GM19238 (cell line): ENCODE measurements at regions not wholly inside any gene's neighbourhood (a gene's known extent, or its start where the extent isn't known, plus 50 kb on each side); places are given as distances from the start of the nearest gene placed in this dataset.
"Not testable (repeated sequence)": the region's sequence is repeated elsewhere in the genome, so short reads cannot be mapped to it uniquely, and the experiment has no call there.

Experiments used
- DNase-seq: peaks from one replicate; pipeline ENCODE4 v3.0.0; 2011; ENCODE audit warnings: low spot score; ENCODE audit not compliant: insufficient read length

GRCh38 chr21:28034334-28034733, 958.3 kb downstream of the LTN1 start:
- not testable (repeated sequence) for DNase-seq

GRCh38 chr21:28032652-28033051, 960.0 kb downstream of the LTN1 start:
- DNase-seq = not testable (repeated sequence)

- DNase-seq = not testable (repeated sequence)
Measured at GRCh38 chr21:28031066-28031465, 961.6 kb downstream of the LTN1 start.

GRCh38 chr21:28025111-28025510, 967.6 kb downstream of the LTN1 start:
- no peak for DNase-seq

- DNase-seq = no peak
Measured at GRCh38 chr21:28018741-28019669, 973.7 kb downstream of the LTN1 start.

GRCh38 chr21:28018213-28018612, 974.5 kb downstream of the LTN1 start:
- DNase-seq = no peak

DNA sequence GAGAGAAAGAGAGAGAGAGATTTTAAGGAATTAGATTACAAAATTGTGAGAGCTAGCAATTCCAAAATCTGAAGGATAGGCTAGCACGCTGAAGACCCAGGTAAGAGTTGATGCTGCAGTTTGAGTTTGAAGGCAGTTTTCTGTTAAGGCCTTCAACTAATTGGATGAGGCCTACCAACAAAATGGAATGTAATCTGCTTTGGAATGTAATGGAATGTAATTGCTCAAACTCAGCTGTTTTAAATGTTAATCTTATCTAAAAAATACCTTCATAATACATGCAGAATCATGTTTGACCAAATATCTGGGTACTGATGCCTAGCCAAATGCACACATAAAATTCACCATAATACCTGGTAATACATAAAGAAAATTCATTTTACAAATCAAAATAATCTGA, 976.1 kb downstream of the LTN1 start:
- no peak for DNase-seq

DNA sequence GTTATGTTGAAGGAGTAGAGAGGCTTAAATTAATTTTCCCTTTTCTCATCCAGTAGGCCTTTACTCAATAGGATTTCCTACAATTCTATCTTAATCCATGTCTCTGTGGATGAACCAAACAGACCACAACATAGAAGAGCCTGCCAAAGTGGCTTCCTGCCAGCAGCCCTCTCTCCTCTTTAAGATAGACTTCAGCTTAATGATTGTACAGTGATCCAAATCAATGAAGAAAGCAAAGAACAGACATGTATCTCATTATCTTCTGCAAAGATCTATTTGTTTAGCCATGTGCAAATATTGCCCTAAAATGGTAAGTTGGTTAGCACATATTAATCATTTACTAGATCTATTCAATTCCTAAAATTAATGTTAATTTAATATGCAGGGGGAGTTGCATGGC, 979.6 kb downstream of the LTN1 start:
- DNase-seq = not testable (repeated sequence)

- DNase-seq = not testable (repeated sequence)
Measured at GRCh38 chr21:28011970-28012369, 980.7 kb downstream of the LTN1 start.

DNA sequence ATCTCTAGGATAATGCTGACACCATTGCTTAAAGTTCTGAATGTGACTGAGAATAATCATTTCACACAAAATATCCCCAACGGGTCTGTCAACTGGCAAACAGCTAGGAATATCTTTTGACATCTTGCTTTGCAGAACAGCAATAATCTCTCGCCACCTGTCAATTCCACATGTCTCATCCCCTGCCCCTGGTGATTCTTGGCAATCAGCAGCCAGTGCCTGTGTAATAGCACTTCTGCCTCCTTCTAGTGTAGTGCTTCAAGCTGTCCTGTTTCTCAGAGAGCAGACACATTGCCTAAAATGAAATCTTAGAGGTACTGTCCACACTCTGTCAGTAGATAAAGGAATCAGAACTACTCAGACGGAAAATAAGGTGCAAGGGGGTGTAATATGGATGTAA, 984.4 kb downstream of the LTN1 start:
- not testable (repeated sequence) for DNase-seq

DNA sequence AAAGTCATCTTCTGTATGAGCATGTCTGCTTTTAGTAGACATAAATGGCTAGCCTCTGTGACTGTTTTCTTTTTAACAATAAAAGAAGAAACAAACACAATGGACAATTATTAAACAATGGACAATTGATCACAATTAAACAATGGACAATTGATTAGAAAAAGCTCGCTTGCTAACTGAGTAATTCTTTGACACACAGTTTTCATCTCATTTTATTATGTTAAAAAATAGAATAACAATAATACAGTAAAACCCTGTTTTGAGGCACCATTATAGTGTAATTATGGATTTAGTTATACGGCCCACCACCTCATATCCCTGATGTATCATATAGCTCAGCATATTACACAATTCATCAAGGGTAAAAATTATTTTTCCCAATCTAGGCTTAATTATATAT, 989.0 kb downstream of the LTN1 start:
- DNase-seq = not testable (repeated sequence)

GRCh38 chr21:27996906-27997305, 995.8 kb downstream of the LTN1 start:
- DNase-seq = not testable (repeated sequence)

DNA sequence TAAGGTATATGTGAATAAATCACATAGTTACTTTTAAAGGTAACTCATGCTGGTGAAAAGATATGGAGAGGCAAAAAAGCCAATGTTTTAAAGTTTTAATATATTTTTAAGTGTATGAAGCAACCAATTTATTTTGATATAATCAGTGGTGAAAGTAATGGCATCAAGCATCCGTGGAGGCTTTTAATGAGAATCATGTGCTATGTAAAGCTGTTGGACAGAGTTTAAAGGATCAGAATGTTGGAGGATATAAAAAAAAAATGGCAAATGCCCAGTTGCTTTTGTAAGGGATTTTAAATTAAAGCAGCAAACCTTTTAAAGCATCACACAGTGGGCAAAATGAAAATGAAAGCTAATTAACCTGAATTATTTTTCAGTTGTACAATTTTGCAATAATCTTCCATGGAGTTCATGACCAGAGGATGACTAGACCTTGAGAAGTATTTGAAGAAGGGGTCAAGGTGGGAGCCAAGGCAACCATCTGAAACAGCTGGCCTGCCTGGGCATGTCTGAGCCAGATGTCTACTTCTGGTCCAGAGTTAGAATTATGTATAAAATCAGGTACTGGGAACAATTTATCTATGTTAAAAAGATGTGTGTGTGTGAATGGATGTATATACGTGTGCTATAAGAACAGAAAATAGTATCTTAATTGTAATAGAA, 1007.9 kb downstream of the LTN1 start:
- DNase-seq = not testable (repeated sequence)

DNA sequence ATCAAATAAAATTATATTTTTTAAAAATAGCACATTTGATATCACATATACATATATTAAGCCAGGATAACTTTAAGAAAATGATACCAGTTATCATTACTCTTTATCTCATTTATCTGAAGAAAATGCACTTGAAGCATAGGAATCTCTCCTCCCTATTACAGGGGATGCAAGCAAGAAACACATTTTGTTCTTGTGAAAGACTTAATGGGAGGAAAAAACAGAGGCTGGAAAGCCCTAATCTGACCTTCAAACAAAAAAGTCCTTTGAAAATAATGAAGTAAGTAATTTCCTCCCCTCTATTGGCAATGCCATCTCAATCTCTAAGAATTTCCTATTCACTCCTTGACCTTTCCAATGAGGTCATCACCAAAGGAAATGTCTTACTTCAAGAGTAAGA, 1012.6 kb upstream of the ADAMTS5 start:
- DNase-seq = not testable (repeated sequence)

GRCh38 chr21:27975514-27975913, 1008.6 kb upstream of the ADAMTS5 start:
- DNase-seq = no peak

DNA sequence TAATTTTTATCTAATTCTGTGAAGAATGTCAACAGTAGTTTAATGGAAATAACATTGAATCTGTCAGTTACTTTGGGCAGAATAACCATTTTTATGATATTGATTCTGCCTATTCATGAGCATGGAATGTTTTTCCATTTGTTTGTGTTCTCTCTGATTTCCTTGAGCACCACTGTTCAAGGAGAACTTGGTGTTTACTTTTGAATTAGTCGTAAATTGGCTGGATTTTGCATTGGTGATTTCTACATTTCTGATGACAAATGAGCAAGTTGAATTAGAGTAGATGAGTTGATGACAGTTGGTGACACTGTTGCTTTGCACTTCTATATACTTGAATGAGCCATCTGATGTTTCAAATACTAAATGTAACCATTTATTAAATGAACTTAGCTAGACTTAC, 1007.3 kb upstream of the ADAMTS5 start:
- DNase-seq = not testable (repeated sequence)

DNA sequence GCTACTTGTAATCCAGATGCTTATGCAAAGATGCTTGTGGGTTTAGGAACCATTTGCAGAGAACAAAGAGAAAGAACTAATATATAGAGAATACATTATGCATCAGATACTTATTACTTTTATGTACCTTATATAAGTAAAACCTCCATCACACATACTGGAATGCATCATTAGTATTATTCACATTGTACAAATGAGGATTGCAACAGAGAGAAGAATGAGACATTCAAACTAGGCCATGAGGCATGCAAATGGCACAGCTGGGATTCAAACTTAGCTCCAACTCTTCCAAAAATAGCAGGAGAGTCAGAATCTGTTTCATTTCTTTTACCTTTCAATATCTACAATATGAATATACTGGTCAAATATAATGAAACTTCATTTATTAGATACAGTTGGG, 1001.4 kb upstream of the ADAMTS5 start:
- not testable (repeated sequence) for DNase-seq

DNA sequence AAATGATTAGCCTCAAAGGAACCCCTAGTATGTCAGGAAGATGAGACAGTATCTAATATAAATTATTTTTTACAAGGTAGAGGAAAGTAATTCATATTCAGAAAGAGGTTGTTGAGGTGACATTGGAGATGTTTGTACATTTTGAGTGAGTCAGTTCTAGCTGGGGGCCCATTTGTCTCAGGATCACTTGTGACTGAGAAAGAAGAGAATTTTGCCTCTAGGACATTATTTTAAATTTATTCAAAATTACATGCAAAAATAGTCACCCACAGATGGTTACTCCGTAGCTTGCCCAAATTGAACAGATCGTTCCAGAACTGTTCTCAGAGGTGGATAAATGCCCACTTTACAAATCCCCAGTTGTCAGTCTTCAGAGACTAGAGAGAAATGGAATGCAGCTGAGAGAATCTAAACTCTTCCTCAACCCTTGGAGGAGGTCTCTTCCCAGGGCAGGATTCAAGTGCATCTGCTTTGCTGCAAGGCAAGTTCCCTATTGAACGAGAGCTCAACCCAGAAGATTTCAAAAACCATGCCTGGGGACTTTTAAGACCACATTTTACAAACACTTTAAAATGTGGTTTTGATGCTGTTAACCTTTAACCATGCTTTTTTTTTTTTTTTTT, 987.8 kb upstream of the ADAMTS5 start:
- no peak for DNase-seq

DNA sequence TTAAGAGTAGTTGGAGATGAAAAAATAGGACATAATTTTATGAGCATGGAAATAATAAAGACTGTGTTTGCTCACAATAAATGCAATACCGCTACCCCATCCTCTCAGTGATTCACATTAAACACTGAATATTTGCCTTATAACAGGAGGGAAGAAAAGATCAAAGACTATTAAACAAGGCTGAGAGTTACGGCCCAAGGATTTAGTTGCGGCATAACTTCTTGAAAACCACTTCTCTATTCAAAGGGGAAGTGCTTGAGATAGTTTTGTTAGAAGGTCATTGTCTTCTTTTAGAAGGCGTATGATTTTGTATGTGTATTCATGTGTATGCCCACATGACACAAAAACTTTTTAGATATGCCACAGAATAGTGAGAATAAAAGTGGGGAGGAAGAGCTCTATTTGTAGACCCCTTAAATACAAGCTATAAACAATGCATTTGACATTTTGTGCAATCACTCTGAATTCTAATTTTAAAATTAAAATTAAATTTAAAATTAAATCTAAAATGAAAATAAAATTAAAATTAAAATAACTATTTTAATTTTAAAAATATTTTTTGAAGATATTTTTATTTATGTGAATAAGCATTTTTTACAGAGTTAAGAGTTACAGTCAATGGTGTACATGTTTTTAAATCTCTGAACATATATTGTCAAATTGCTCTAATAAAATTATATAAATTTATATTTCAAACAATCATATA, 986.6 kb upstream of the ADAMTS5 start:
- DNase-seq = no peak

DNA sequence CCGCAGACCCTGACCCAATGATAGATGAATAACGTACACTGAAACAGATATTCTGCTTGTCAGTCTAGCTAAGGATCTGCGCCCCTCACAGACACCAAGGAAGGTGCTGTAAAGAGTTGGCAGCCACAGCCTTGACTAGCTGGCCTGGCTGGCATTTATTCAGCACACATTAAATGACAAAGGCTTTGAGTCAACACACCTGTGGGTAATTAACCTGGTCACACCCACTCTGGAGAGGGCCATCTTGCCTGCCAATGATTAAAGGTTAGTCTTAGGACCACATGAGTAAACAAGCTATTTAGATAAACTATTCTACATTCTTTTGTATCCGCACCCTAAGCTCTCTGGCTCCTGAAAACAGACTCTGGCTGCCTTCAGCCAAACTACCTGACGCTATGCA, 982.2 kb upstream of the ADAMTS5 start:
- DNase-seq = not testable (repeated sequence)

DNA sequence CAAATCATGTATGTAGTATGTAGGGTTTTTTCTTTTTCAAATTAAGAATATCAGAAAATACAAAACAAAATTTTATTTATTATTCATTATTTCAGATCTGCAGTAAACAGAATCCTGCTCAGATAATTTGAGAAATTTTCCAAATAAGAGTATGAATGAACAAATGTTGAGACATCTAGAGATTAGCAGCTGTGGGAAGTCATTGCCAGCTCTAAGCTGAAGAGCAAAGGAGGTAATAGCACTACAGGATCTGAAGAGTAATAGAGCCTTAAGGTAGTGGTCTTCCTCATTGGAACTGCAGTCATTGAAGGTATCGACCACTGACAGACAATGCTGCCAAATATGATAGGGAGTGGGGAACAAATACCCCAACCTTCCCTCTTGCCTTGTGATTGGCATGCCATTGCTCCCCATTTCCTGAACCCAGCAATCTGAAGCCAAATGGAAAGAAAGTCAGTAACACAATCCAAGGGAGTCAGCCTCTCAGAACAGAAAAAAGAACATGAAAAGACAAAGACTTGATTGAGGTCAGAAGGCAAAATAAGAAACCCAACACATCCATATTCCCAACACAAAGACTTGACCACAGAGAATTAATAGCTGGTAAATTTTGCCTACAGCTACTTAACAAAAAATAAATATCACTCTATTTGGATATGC, 963.4 kb upstream of the ADAMTS5 start:
- DNase-seq = not testable (repeated sequence)
